B cell (primary cell): ENCODE measurements at regions not wholly inside any gene's neighbourhood (a gene's known extent, or its start where the extent isn't known, plus 50 kb on each side); places are given as distances from the start of the nearest gene placed in this dataset.

Experiments used
- ATAC-seq: fragments of 200-7000 bp; cut with Tn5 transposase; one replicate; pipeline ENCODE4 v1.10.0; 2021; ENCODE audit warnings: low read depth, mild to moderate bottlenecking, moderate number of reproducible peaks, moderate library complexity
- CTCF ChIA-PET: fragments of 350-600 bp; sonication (Branson Sonifier 250); formaldehyde crosslinking; loops from one replicate; lab custom pipeline; 2021; ENCODE audit warnings: antibody characterized with exemption, inconsistent platforms; lab: Charles Lee
- POLR2A ChIA-PET: fragments of 350-600 bp; sonication (Branson Sonifier 250); formaldehyde crosslinking; loops from one replicate; lab custom pipeline; 2021; ENCODE audit warnings: antibody characterized with exemption; lab: Charles Lee
- DNase-seq: peaks from one replicate; pipeline ENCODE4 v3.0.0; 2013
- H2AFZ ChIP-seq: 2 replicates; pipeline ENCODE4 v1.6.1; 2012; ENCODE audit warnings: mild to moderate bottlenecking, low read depth, low read length; ENCODE audit not compliant: insufficient read depth, poor library complexity, severe bottlenecking
- H3K27ac ChIP-seq, 2 donors: 1 replicate in 1 of 2; 2 replicates in 1 of 2; pipeline ENCODE4 v1.5.1; 2012 to 2013; ENCODE audit warnings: low read length in 2 of 2, mild to moderate bottlenecking in 2 of 2, moderate library complexity in 1 of 2
- H3K27me3 ChIP-seq, 4 experiments: fragments of 200-600 bp in 1 of 4; sonication (generic) in 1 of 4; replicated peaks in 1 of 4; 1 replicate in 2 of 4; 2 replicates in 2 of 4; pipeline versions ENCODE4 v1.6.1 to v1.7.0; 2013 to 2016; ENCODE audit warnings: low read length in 3 of 4, mild to moderate bottlenecking in 2 of 4, mixed read lengths in 1 of 4, moderate library complexity in 1 of 4; ENCODE audit not compliant: insufficient read depth in 4 of 4, control insufficient read depth in 3 of 4; ENCODE audit errors: control extremely low read depth in 1 of 4
- H3K36me3 ChIP-seq, 2 experiments: replicated peaks in 1 of 2; 1 replicate in 1 of 2; 2 replicates in 1 of 2; pipeline versions ENCODE4 v1.6.1 to v1.7.1; 2013; ENCODE audit warnings: low read length in 1 of 2; ENCODE audit not compliant: insufficient read depth in 2 of 2, control insufficient read depth in 1 of 2; ENCODE audit errors: control extremely low read depth in 1 of 2, extremely low read depth in 1 of 2
- H3K4me1 ChIP-seq, 2 donors: fragments of 200-600 bp in 1 of 2; sonication (generic) in 1 of 2; 1 replicate in 1 of 2; 2 replicates in 1 of 2; pipeline versions ENCODE4 v1.5.1 to v1.6.1; 2013 to 2017; ENCODE audit warnings: low read length in 2 of 2; ENCODE audit not compliant: control insufficient read depth in 2 of 2, insufficient read depth in 2 of 2
- H3K4me2 ChIP-seq: replicated peaks from 2 replicates; pipeline ENCODE3; 2012; ENCODE audit warnings: mild to moderate bottlenecking, low read depth, low read length; ENCODE audit not compliant: poor library complexity, severe bottlenecking
- H3K4me3 ChIP-seq, 5 experiments: fragments of 200-600 bp in 1 of 5; sonication (generic) in 1 of 5; 1 replicate in 3 of 5; 2 replicates in 2 of 5; pipeline versions ENCODE4 v1.5.1 to v1.7.0; 2011 to 2016; ENCODE audit warnings: low read length in 4 of 5, mild to moderate bottlenecking in 4 of 5, low read depth in 2 of 5, control low read depth in 1 of 5, moderate library complexity in 1 of 5; ENCODE audit not compliant: insufficient read depth in 1 of 5; ENCODE audit errors: control extremely low read depth in 1 of 5, extremely low read depth in 1 of 5
- H3K79me2 ChIP-seq: fragments of 200-600 bp; sonication (generic); one replicate; pipeline ENCODE4 v1.6.0; 2016; ENCODE audit warnings: low read length; ENCODE audit not compliant: control insufficient read depth, insufficient read depth
- H3K9ac ChIP-seq: fragments of 200-600 bp; sonication (generic); 2 replicates; pipeline ENCODE4 v1.6.1; 2017; ENCODE audit warnings: mild to moderate bottlenecking, low read length, moderate library complexity
- H3K9me3 ChIP-seq, 3 donors: one replicate each; pipeline versions ENCODE4 v1.6.1 to v1.7.1; 2013; ENCODE audit warnings: low read length in 2 of 3; ENCODE audit not compliant: control insufficient read depth in 2 of 3, insufficient read depth in 1 of 3; ENCODE audit errors: control extremely low read depth in 1 of 3
- H4K20me1 ChIP-seq: 2 replicates; pipeline ENCODE4 v1.6.0; 2012; ENCODE audit warnings: mild to moderate bottlenecking, low read length; ENCODE audit not compliant: insufficient read depth, control insufficient read depth, poor library complexity, severe bottlenecking
- H3K27ac Mint-ChIP-seq: one replicate; pipeline ENCODE4 v1.8.0; 2021; ENCODE audit warnings: mixed read lengths
- H3K27me3 Mint-ChIP-seq: one replicate; pipeline ENCODE4 v1.8.0; 2021; ENCODE audit warnings: mixed read lengths
- H3K4me1 Mint-ChIP-seq: one replicate; pipeline ENCODE4 v1.8.0; 2021; ENCODE audit warnings: mixed read lengths
- H3K4me3 Mint-ChIP-seq: one replicate; pipeline ENCODE4 v1.8.0; 2021; ENCODE audit warnings: mixed read lengths
- H3K9me3 Mint-ChIP-seq: one replicate; pipeline ENCODE4 v1.8.0; 2022; ENCODE audit warnings: mixed read lengths; ENCODE audit not compliant: insufficient read depth
- EZH2 ChIP-seq: IDR thresholded peaks from 2 replicates; pipeline ENCODE4 v1.6.1; 2012; ENCODE audit warnings: borderline replicate concordance, low read depth, mild to moderate bottlenecking, moderate library complexity, low read length; ENCODE audit not compliant: insufficient read depth, poor library complexity, severe bottlenecking
- WGBS: methylation state at CpG from one replicate; pipeline ENCODE4 v1.1.5; 2013; ENCODE audit warnings: missing lambda C conversion rate; ENCODE audit not compliant: insufficient coverage; 5-methylcytosine and 5-hydroxymethylcytosine counted together
- intact Hi-C: fragments of 100-400 bp; cut with micrococcal nuclease; formaldehyde crosslinking; loops from one replicate; pipeline ENCODE4 v1.10.0; 2022
- TF ChIP-seq, protein P1 (sequence below): fragments of 200-600 bp; IDR thresholded peaks from one replicate; pipeline ENCODE4 v1.8.0; 2022; ENCODE audit warnings: antibody characterized with exemption, mild to moderate bottlenecking

DNA sequence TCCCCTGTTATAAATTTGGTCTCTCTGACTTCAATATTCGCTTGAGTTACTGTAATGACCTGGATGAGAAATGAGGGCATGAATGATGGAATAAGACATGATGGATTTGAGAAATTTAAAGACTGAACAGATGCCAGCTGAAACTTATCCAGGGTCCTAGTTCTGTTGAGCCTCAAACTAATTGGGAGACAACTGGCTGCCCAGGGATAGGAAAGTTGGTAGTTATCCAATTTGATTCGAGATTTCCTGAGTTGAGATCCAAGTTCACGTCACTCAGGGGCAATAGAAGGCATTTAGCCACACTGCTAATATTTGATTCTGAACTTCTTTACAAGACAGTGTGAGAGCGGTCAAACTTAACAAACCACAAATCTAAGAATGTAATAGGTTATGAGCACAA lies 159.0 kb upstream of the CXCL13 start:
- intact Hi-C loops: no loop called here
- no peak for ATAC-seq

DNA sequence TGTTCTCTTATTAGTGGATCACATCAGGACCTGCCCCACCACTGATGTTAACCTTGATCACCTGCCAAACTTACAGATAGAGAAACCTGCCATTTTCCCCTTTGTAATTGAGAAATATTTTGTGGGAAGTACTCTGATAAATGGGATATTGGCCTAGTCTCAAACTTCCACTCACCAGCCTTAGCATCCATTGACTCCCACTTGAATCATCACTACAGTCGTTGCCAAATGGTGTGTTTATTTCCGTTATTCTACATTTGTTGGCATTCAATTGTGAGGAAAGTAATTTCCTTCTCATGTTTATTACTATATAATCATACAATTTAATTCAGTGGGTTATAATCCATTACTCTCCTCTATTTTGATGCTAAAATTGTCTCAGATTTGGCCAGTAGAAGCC lies 156.4 kb upstream of the CXCL13 start:
- Mint-ChIP-seq H3K27me3 (peaks cover 3% of the 10 kb centered on the region), H3K4me1 (no peaks in the 10 kb centered on the region), H3K9me3 (no peaks in the 10 kb centered on the region), H3K27ac (no peak overlapping the region), H3K4me3 (no peak overlapping the region)
- no peaks in the 10 kb centered on the region for H3K9me3 ChIP-seq
- CTCF ChIA-PET: no interaction called here
- no peak for ATAC-seq
- no CpG with 5 or more reads among the region's 2 CpGs for WGBS
- TF ChIP-seq EZH2: no peak
- no peak overlapping the region for H2AFZ ChIP-seq
- H4K20me1 ChIP-seq: no peaks in the 10 kb centered on the region
- no peaks in the 10 kb centered on the region for H3K79me2 ChIP-seq
- no peaks in the 10 kb centered on the region for H3K4me1 ChIP-seq
- DNase-seq: no peak
- H3K36me3 ChIP-seq: no peaks in the 10 kb centered on the region
- H3K9ac ChIP-seq: no peak overlapping the region
- intact Hi-C loops: no loop called here
- no peak overlapping the region for H3K4me3 ChIP-seq
- POLR2A ChIA-PET: no interaction called here
- H3K27ac ChIP-seq: no peak overlapping the region
- no peaks in the 10 kb centered on the region for H3K27me3 ChIP-seq
- H3K4me2 ChIP-seq: no peak overlapping the region

More for the DNA sequence above, 159.0 kb upstream of the CXCL13 start:
- H3K27ac ChIP-seq: no peak overlapping the region
- no peaks in the 10 kb centered on the region for H3K9me3 ChIP-seq
- Mint-ChIP-seq H3K27ac (no peak overlapping the region), H3K4me3 (no peak overlapping the region), H3K9me3 (no peaks in the 10 kb centered on the region), H3K27me3 (peaks cover 3% of the 10 kb centered on the region), H3K4me1 (no peaks in the 10 kb centered on the region)
- H3K4me3 ChIP-seq: no peak overlapping the region
- no peak overlapping the region for H2AFZ ChIP-seq
- no peak overlapping the region for H3K4me2 ChIP-seq
- no peaks in the 10 kb centered on the region for H3K36me3 ChIP-seq
- H3K9ac ChIP-seq: no peak overlapping the region
- DNase-seq: no peak
- CTCF ChIA-PET: no interaction called here
- H3K4me1 ChIP-seq: no peaks in the 10 kb centered on the region
- no peaks in the 10 kb centered on the region for H4K20me1 ChIP-seq
- TF ChIP-seq, protein P1, sequence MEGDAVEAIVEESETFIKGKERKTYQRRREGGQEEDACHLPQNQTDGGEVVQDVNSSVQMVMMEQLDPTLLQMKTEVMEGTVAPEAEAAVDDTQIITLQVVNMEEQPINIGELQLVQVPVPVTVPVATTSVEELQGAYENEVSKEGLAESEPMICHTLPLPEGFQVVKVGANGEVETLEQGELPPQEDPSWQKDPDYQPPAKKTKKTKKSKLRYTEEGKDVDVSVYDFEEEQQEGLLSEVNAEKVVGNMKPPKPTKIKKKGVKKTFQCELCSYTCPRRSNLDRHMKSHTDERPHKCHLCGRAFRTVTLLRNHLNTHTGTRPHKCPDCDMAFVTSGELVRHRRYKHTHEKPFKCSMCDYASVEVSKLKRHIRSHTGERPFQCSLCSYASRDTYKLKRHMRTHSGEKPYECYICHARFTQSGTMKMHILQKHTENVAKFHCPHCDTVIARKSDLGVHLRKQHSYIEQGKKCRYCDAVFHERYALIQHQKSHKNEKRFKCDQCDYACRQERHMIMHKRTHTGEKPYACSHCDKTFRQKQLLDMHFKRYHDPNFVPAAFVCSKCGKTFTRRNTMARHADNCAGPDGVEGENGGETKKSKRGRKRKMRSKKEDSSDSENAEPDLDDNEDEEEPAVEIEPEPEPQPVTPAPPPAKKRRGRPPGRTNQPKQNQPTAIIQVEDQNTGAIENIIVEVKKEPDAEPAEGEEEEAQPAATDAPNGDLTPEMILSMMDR: no peak
- TF ChIP-seq EZH2: no peak
- H3K27me3 ChIP-seq: no peaks in the 10 kb centered on the region
- no peaks in the 10 kb centered on the region for H3K79me2 ChIP-seq
- POLR2A ChIA-PET: no interaction called here
- 89% methylated on average over 3 of the region's 4 CpGs for WGBS
